H1 (cell line): ENCODE measurements at regions not wholly inside any gene's neighbourhood (a gene's known extent, or its start where the extent isn't known, plus 50 kb on each side); places are given as distances from the start of the nearest gene placed in this dataset.

Source experiments
- CTCF ChIA-PET: fragments of 300-600 bp; sonication (Branson Sonifier 250); formaldehyde crosslinking; loops from one replicate; lab custom pipeline; 2021; ENCODE audit not compliant: partially characterized antibody; lab: Charles Lee
- POLR2A ChIA-PET: fragments of 300-600 bp; sonication (Branson Sonifier 250); formaldehyde crosslinking; loops from one replicate; lab custom pipeline; 2021; ENCODE audit warnings: inconsistent platforms; ENCODE audit not compliant: partially characterized antibody; lab: Charles Lee
- DNase-seq, 2 experiments: peaks; one replicate each; pipeline versions ENCODE4 v3.0.0 to v3.0.0-alpha.2; 2010 to 2022; ENCODE audit warnings: low spot score in 2 of 2, low read depth in 1 of 2, mixed read lengths in 1 of 2
- FAIRE-seq: peaks from 2 replicates; lab custom pipeline; 2011; peaks lifted over from hg19 to GRCh38; lab: Jason Lieb, UNC
- H2AFZ ChIP-seq: 2 replicates; pipeline ENCODE4 v1.8.1; 2012; ENCODE audit warnings: low read length, inconsistent platforms
- H2AK5ac ChIP-seq: 2 replicates; pipeline ENCODE4 v1.6.1; 2013; ENCODE audit warnings: low read depth, low read length
- H2BK120ac ChIP-seq: replicated peaks from 2 replicates; pipeline ENCODE3; 2013; ENCODE audit warnings: low read depth, low read length, inconsistent platforms
- H2BK12ac ChIP-seq: 2 replicates; pipeline ENCODE4 v1.6.1; 2013; ENCODE audit warnings: low read depth, low read length
- H2BK15ac ChIP-seq: 2 replicates; pipeline ENCODE4 v1.6.1; 2013; ENCODE audit warnings: low read length
- H2BK20ac ChIP-seq: 2 replicates; pipeline ENCODE4 v1.6.1; 2013; ENCODE audit warnings: low read length
- H2BK5ac ChIP-seq: 2 replicates; pipeline ENCODE4 v1.6.1; 2013; ENCODE audit warnings: low read depth, low read length
- H3K14ac ChIP-seq: 2 replicates; pipeline ENCODE4 v1.6.1; 2013; ENCODE audit warnings: inconsistent platforms; ENCODE audit not compliant: insufficient read length
- H3K18ac ChIP-seq: 2 replicates; pipeline ENCODE4 v1.6.1; 2013; ENCODE audit warnings: low read length; ENCODE audit errors: extremely low read depth
- H3K23ac ChIP-seq: 2 replicates; pipeline ENCODE4 v1.6.1; 2013; ENCODE audit warnings: inconsistent platforms; ENCODE audit not compliant: insufficient read length
- H3K23me2 ChIP-seq: 2 replicates; pipeline ENCODE4 v1.6.1; 2013; ENCODE audit warnings: low read depth, low read length
- H3K27ac ChIP-seq: 2 replicates; pipeline ENCODE4 v1.6.1; 2011; ENCODE audit warnings: low read depth, low read length, inconsistent platforms
- H3K27me3 ChIP-seq, 4 experiments: replicated peaks in 1 of 4; 1 replicate in 1 of 4; 2 replicates in 3 of 4; pipeline versions ENCODE4 v1.6.1 to v1.8.1; 2011 to 2013; ENCODE audit warnings: low read length in 3 of 4, mild to moderate bottlenecking in 3 of 4, inconsistent platforms in 2 of 4, mixed read lengths in 2 of 4, moderate library complexity in 1 of 4; ENCODE audit not compliant: control insufficient read depth in 3 of 4, insufficient read depth in 3 of 4; ENCODE audit errors: extremely low read depth in 1 of 4
- H3K36me3 ChIP-seq, 4 experiments: 2 replicates each; pipeline versions ENCODE4 v1.6.1 to v1.8.1; 2011 to 2013; ENCODE audit warnings: mild to moderate bottlenecking in 4 of 4, low read length in 3 of 4, moderate library complexity in 2 of 4, control low read depth in 1 of 4, inconsistent platforms in 1 of 4; ENCODE audit not compliant: insufficient read depth in 4 of 4, control insufficient read depth in 2 of 4
- H3K4ac ChIP-seq: replicated peaks from 2 replicates; pipeline ENCODE3; 2013; ENCODE audit warnings: low read length, low read depth, mixed read lengths, inconsistent platforms; ENCODE audit not compliant: insufficient read length
- H3K4me1 ChIP-seq, 4 experiments: replicated peaks in 1 of 4; 1 replicate in 1 of 4; 2 replicates in 3 of 4; pipeline versions ENCODE4 v1.6.1 to v1.8.1; 2011 to 2013; ENCODE audit warnings: low read length in 3 of 4, inconsistent platforms in 2 of 4, mixed read lengths in 1 of 4; ENCODE audit not compliant: insufficient read depth in 4 of 4, control insufficient read depth in 3 of 4
- H3K4me2 ChIP-seq, 2 experiments: 2 replicates each; pipeline versions ENCODE4 v1.6.1 to v1.8.1; 2011 to 2013; ENCODE audit warnings: low read depth in 2 of 2, low read length in 2 of 2, control low read depth in 1 of 2, inconsistent platforms in 1 of 2, mild to moderate bottlenecking in 1 of 2; ENCODE audit not compliant: insufficient read depth in 1 of 2
- H3K4me3 ChIP-seq, 4 experiments: fragments of 200-600, 300-600 bp in 1 of 4; sonication (generic), shearing (Covaris generic), sonication (Bioruptor Twin) in 1 of 4; 2 replicates each; pipeline versions ENCODE4 v1.5.1 to v1.8.1; 2011 to 2016; ENCODE audit warnings: low read length in 4 of 4, low read depth in 3 of 4, control low read depth in 2 of 4, inconsistent platforms in 2 of 4, mild to moderate bottlenecking in 2 of 4, mixed read lengths in 1 of 4, moderate library complexity in 1 of 4; ENCODE audit not compliant: insufficient read depth in 2 of 4; ENCODE audit errors: extremely low read depth in 1 of 4
- H3K56ac ChIP-seq: replicated peaks from 2 replicates; pipeline ENCODE3; 2013; ENCODE audit warnings: low read depth, mild to moderate bottlenecking, mixed read lengths, low read length, inconsistent platforms; ENCODE audit not compliant: insufficient read length
- H3K79me1 ChIP-seq: 2 replicates; pipeline ENCODE4 v1.6.1; 2013; ENCODE audit warnings: low read depth, low read length, control low read depth
- H3K79me2 ChIP-seq, 2 experiments: 2 replicates each; pipeline versions ENCODE4 v1.6.1 to v1.8.1; 2012 to 2013; ENCODE audit warnings: low read length in 2 of 2, mild to moderate bottlenecking in 2 of 2, inconsistent platforms in 1 of 2; ENCODE audit not compliant: insufficient read depth in 2 of 2, control insufficient read depth in 1 of 2
- H3K9ac ChIP-seq, 4 experiments: replicated peaks in 1 of 4; 1 replicate in 1 of 4; 2 replicates in 3 of 4; pipeline versions ENCODE4 v1.6.1 to v1.8.1; 2011 to 2013; ENCODE audit warnings: low read depth in 3 of 4, low read length in 3 of 4, control low read depth in 2 of 4, mild to moderate bottlenecking in 2 of 4, moderate library complexity in 2 of 4, inconsistent platforms in 1 of 4; ENCODE audit errors: extremely low read depth in 1 of 4
- H3K9me3 ChIP-seq, 2 experiments: 2 replicates each; pipeline versions ENCODE4 v1.6.1 to v1.8.1; 2012 to 2013; ENCODE audit warnings: mild to moderate bottlenecking in 2 of 2, moderate library complexity in 2 of 2, control low read depth in 1 of 2, inconsistent platforms in 1 of 2, low read depth in 1 of 2, low read length in 1 of 2, mixed read lengths in 1 of 2; ENCODE audit not compliant: insufficient read depth in 2 of 2
- H4K20me1 ChIP-seq, 2 experiments: replicated peaks in 1 of 2; 2 replicates each; pipeline versions ENCODE3 to v1.8.1; 2011 to 2013; ENCODE audit warnings: inconsistent platforms in 2 of 2, low read length in 2 of 2, mild to moderate bottlenecking in 1 of 2; ENCODE audit not compliant: insufficient read depth in 2 of 2, control insufficient read depth in 1 of 2
- H4K5ac ChIP-seq: 2 replicates; pipeline ENCODE4 v1.6.1; 2013; ENCODE audit warnings: low read length, low read depth, mixed read lengths, inconsistent platforms; ENCODE audit not compliant: insufficient read length
- H4K8ac ChIP-seq: 2 replicates; pipeline ENCODE4 v1.8.0; 2013; ENCODE audit warnings: mild to moderate bottlenecking, moderate library complexity, low read length, inconsistent platforms; ENCODE audit not compliant: insufficient read depth; ENCODE audit errors: extremely low read depth
- H4K91ac ChIP-seq: replicated peaks from 2 replicates; pipeline ENCODE3; 2013; ENCODE audit warnings: low read length, mixed read lengths, inconsistent platforms; ENCODE audit not compliant: insufficient read length
- BRCA1 ChIP-seq: IDR thresholded peaks from 2 replicates; pipeline ENCODE4 v1.6.1; 2012; ENCODE audit warnings: low read depth, low read length, improper control_type of control experiment
- CEBPB ChIP-seq: IDR thresholded peaks from 2 replicates; pipeline ENCODE4 v1.6.1; 2012; ENCODE audit warnings: low read depth, low read length
- CREB1 ChIP-seq: IDR thresholded peaks from 2 replicates; pipeline ENCODE4 v1.6.1; 2012; ENCODE audit warnings: inconsistent platforms
- KDM4A ChIP-seq: IDR thresholded peaks from one replicate; pipeline ENCODE4 v1.7.1; 2012; ENCODE audit warnings: low read depth, mild to moderate bottlenecking, moderate library complexity, low read length, inconsistent platforms; ENCODE audit not compliant: severe bottlenecking
- POLR2A ChIP-seq, 2 experiments: IDR thresholded peaks; 1 replicate in 1 of 2; 2 replicates in 1 of 2; pipeline ENCODE4 v1.6.1; 2011; ENCODE audit warnings: low read depth in 2 of 2, low read length in 2 of 2, mild to moderate bottlenecking in 2 of 2; ENCODE audit errors: control extremely low read depth in 1 of 2
- RAD21 ChIP-seq, 2 experiments: IDR thresholded peaks in 1 of 2; conservative IDR thresholded peaks in 1 of 2; 2 replicates each; pipeline ENCODE4 v1.6.1; 2011; ENCODE audit warnings: low read depth in 2 of 2, low read length in 2 of 2, improper control_type of control experiment in 1 of 2, inconsistent platforms in 1 of 2, mild to moderate bottlenecking in 1 of 2, moderate library complexity in 1 of 2
- SIN3A ChIP-seq, 2 experiments: IDR thresholded peaks in 1 of 2; conservative IDR thresholded peaks in 1 of 2; 2 replicates each; pipeline ENCODE4 v1.6.1; 2011 to 2012; ENCODE audit warnings: low read length in 2 of 2, improper control_type of control experiment in 1 of 2, low read depth in 1 of 2, mild to moderate bottlenecking in 1 of 2
- SUZ12 ChIP-seq: fragments of 200-600 bp; sonication (generic); IDR thresholded peaks from 2 replicates; pipeline ENCODE4 v1.6.1; 2012; ENCODE audit warnings: mild to moderate bottlenecking, inconsistent platforms, low read length, moderate library complexity, mixed read lengths
- TAF7 ChIP-seq: optimal IDR thresholded peaks from 2 replicates; pipeline ENCODE3; 2011; ENCODE audit warnings: low read depth, mild to moderate bottlenecking, inconsistent platforms, low read length, moderate library complexity, borderline replicate concordance
- WGBS, 2 experiments: shearing (Covaris generic) in 1 of 2; methylation state at CpG; one replicate each; pipeline versions ENCODE4 v1.1.6 to v1.1.7; 2013 to 2015; ENCODE audit warnings: low lambda C conversion rate in 2 of 2, mixed read lengths in 2 of 2, inconsistent platforms in 1 of 2, low coverage in 1 of 2, missing lambda C conversion rate in 1 of 2; ENCODE audit not compliant: insufficient replicate concordance in 2 of 2, insufficient coverage in 1 of 2, insufficient read length in 1 of 2; ENCODE audit errors: extremely low coverage in 1 of 2, missing lambda C conversion rate in 1 of 2; 5-methylcytosine and 5-hydroxymethylcytosine counted together
- TF ChIP-seq, protein P1 (sequence below), 3 experiments: IDR thresholded peaks; 1 replicate in 2 of 3; 2 replicates in 1 of 3; pipeline versions ENCODE4 v1.5.1 to v1.6.1; 2011; ENCODE audit warnings: low read length in 3 of 3, mild to moderate bottlenecking in 3 of 3, inconsistent platforms in 2 of 3, low read depth in 1 of 3, moderate library complexity in 1 of 3; ENCODE audit not compliant: insufficient read depth in 1 of 3; ENCODE audit errors: control extremely low read depth in 1 of 3
- TF ChIP-seq, protein P2 (sequence below): IDR thresholded peaks from 2 replicates; pipeline ENCODE4 v1.6.1; 2011; ENCODE audit warnings: low read length, improper control_type of control experiment

DNA sequence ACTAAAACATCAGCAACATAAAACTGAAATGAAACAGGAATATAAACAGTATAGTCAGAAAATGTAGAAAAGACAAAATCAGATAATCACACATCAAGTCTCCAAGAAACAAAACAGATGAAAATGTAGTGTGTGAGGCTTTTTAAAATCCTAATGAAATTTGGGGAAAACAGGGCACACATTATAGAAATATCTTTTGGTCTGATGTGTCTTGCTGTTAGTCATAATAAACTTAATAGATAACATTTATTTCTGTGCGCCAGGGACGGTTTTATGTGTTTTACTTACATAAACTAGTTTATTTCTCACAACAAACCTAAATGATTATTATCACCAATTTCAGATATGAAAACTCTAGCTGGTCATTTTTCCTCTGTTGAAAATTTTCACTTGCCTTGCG is 293.9 kb upstream of the GATB start:
- H2AFZ ChIP-seq, result no peak overlapping the region
- 53% methylated on average over 3 of the region's 3 CpGs; no CpG with 5 or more reads in 1 of the 2 experiments for WGBS, 2 experiments
- CTCF ChIA-PET, result no interaction called here
- TF ChIP-seq TAF7 (no peak), KDM4A (no peak), BRCA1 (no peak), POLR2A (IDR thresholded peaks at IDR 0.05; ENCODE audit: control extremely low read depth in 1 of 2, low read depth in 2 of 2, low read length in 2 of 2) (no peak), CEBPB (no peak), CREB1 (no peak), RAD21 (IDR thresholded peaks at IDR 0.05 in 1 of 2, conservative IDR thresholded peaks at IDR 0.05 in 1 of 2; ENCODE audit: low read depth in 2 of 2, low read length in 2 of 2) (no peak), SIN3A (conservative IDR thresholded peaks at IDR 0.05 in 1 of 2, IDR thresholded peaks at IDR 0.05 in 1 of 2; ENCODE audit: low read depth in 1 of 2, low read length in 2 of 2) (no peak), SUZ12 (no peak)
- TF ChIP-seq, protein P1, sequence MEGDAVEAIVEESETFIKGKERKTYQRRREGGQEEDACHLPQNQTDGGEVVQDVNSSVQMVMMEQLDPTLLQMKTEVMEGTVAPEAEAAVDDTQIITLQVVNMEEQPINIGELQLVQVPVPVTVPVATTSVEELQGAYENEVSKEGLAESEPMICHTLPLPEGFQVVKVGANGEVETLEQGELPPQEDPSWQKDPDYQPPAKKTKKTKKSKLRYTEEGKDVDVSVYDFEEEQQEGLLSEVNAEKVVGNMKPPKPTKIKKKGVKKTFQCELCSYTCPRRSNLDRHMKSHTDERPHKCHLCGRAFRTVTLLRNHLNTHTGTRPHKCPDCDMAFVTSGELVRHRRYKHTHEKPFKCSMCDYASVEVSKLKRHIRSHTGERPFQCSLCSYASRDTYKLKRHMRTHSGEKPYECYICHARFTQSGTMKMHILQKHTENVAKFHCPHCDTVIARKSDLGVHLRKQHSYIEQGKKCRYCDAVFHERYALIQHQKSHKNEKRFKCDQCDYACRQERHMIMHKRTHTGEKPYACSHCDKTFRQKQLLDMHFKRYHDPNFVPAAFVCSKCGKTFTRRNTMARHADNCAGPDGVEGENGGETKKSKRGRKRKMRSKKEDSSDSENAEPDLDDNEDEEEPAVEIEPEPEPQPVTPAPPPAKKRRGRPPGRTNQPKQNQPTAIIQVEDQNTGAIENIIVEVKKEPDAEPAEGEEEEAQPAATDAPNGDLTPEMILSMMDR (IDR thresholded peaks at IDR 0.05; ENCODE audit: control extremely low read depth in 1 of 3, insufficient read depth in 1 of 3, low read depth in 1 of 3, low read length in 3 of 3), result no peak
- TF ChIP-seq, protein P2, sequence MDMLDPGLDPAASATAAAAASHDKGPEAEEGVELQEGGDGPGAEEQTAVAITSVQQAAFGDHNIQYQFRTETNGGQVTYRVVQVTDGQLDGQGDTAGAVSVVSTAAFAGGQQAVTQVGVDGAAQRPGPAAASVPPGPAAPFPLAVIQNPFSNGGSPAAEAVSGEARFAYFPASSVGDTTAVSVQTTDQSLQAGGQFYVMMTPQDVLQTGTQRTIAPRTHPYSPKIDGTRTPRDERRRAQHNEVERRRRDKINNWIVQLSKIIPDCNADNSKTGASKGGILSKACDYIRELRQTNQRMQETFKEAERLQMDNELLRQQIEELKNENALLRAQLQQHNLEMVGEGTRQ, result no peak

More for the DNA sequence above, 293.9 kb upstream of the GATB start:
- Histone ChIP-seq H3K79me1 (no peaks in the 10 kb centered on the region), H4K20me1 (no peaks in the 10 kb centered on the region), H3K23me2 (no peaks in the 10 kb centered on the region), H2BK20ac (no peak overlapping the region), H3K4me3 (no peak overlapping the region), H2BK5ac (no peak overlapping the region), H3K23ac (no peak overlapping the region), H2BK12ac (no peak overlapping the region), H2AK5ac (no peak overlapping the region), H3K18ac (no peak overlapping the region), H4K91ac (no peak overlapping the region), H4K5ac (no peak overlapping the region), H3K14ac (no peak overlapping the region), H3K27me3 (no peaks in the 10 kb centered on the region), H3K4me2 (no peak overlapping the region), H3K4me1 (0 out of 7 replicates have a peak, but pooled peaks cover 0 to 2% (median 0%) of the 10 kb centered on the region in 4 experiments), H3K79me2 (no peaks in the 10 kb centered on the region), H2BK15ac (no peak overlapping the region), H3K27ac (no peak overlapping the region), H3K9ac (no peak overlapping the region), H3K4ac (no peak overlapping the region), H3K36me3 (no peaks in the 10 kb centered on the region; a peak in 1 of 8 replicates), H4K8ac (no peak overlapping the region), H3K9me3 (no peaks in the 10 kb centered on the region), H2BK120ac (no peak overlapping the region), H3K56ac (no peak overlapping the region)
- POLR2A ChIA-PET, result no interaction called here
- DNase-seq (no peak), FAIRE-seq (no peak)
